Spleen (tissue), 11 donors: ENCODE measurements at regions not wholly inside any gene's neighbourhood (a gene's known extent, or its start where the extent isn't known, plus 50 kb on each side); places are given as distances from the start of the nearest gene placed in this dataset.

Source experiments
- DNase-seq: peaks from one replicate; pipeline ENCODE4 v3.0.0-alpha.2; 2020
- H3K27ac ChIP-seq, 8 donors: fragments of 200-600 bp; sonication (generic) in 7 of 8; 1 replicate in 4 of 8; 2 replicates in 4 of 8; pipeline versions ENCODE4 v1.5.0 to v1.8.0; 2016 to 2021; ENCODE audit warnings: inconsistent platforms in 4 of 8, mild to moderate bottlenecking in 4 of 8, moderate library complexity in 1 of 8
- H3K27me3 ChIP-seq, 7 donors: fragments of 200-600 bp; sonication (generic) in 6 of 7; replicated peaks in 1 of 7; 1 replicate in 4 of 7; 2 replicates in 3 of 7; pipeline versions ENCODE4 v1.5.0 to v1.8.0; 2016 to 2021; ENCODE audit warnings: inconsistent platforms in 3 of 7, mild to moderate bottlenecking in 1 of 7
- H3K36me3 ChIP-seq, 6 donors: fragments of 200-600 bp; sonication (generic) in 5 of 6; 1 replicate in 4 of 6; 2 replicates in 2 of 6; pipeline versions ENCODE4 v1.5.0 to v1.8.0; 2016 to 2021; ENCODE audit warnings: inconsistent platforms in 2 of 6
- H3K4me1 ChIP-seq, 6 donors: fragments of 200-600 bp; sonication (generic) in 5 of 6; 1 replicate in 3 of 6; 2 replicates in 3 of 6; pipeline versions ENCODE4 v1.5.0 to v1.8.0; 2016 to 2021; ENCODE audit warnings: inconsistent platforms in 3 of 6
- H3K4me3 ChIP-seq, 8 donors: fragments of 200-600 bp; sonication (generic) in 7 of 8; 1 replicate in 4 of 8; 2 replicates in 4 of 8; pipeline versions ENCODE4 v1.5.0 to v1.8.0; 2016 to 2021; ENCODE audit warnings: inconsistent platforms in 4 of 8, mild to moderate bottlenecking in 4 of 8, moderate library complexity in 2 of 8
- H3K9me3 ChIP-seq, 8 donors: fragments of 200-600 bp; sonication (generic) in 7 of 8; 1 replicate in 4 of 8; 2 replicates in 4 of 8; pipeline versions ENCODE4 v1.5.0 to v1.8.0; 2016 to 2021; ENCODE audit warnings: inconsistent platforms in 4 of 8
- CTCF ChIP-seq, 11 experiments: fragments of 200-600 bp in 7 of 11; fragments of 450-650 bp in 4 of 11; sonication (generic) in 4 of 11; IDR thresholded peaks in 8 of 11; conservative IDR thresholded peaks in 3 of 11; 1 replicate in 7 of 11; 2 replicates in 4 of 11; pipeline versions ENCODE4 v1.4.0 to v1.8.0; 2016 to 2021; ENCODE audit warnings: antibody characterized with exemption in 11 of 11, inconsistent platforms in 4 of 11, mild to moderate bottlenecking in 1 of 11
- POLR2A ChIP-seq, 3 donors: fragments of 450-650 bp; IDR thresholded peaks; one replicate each; pipeline ENCODE4 v1.5.1; 2017; ENCODE audit warnings: antibody characterized with exemption in 3 of 3, mild to moderate bottlenecking in 1 of 3
- POLR2AphosphoS5 ChIP-seq, 3 donors: sonication (generic); formaldehyde crosslinking; IDR thresholded peaks; one replicate each; pipeline ENCODE4 v1.5.1; 2017; ENCODE audit warnings: antibody characterized with exemption in 3 of 3
- WGBS, 5 donors: extraction: QIAGEN DNeasy Blood & Tissue Kit in 3 of 5; methylation state at CpG; one replicate each; pipeline versions ENCODE4 v1.1.5 to v1.1.7; 2013 to 2018; 5-methylcytosine and 5-hydroxymethylcytosine counted together
- intact Hi-C: fragments of 100-400 bp; cut with DNase I; formaldehyde crosslinking; loops from one replicate; pipeline ENCODE4 v1.15.0; 2023; ENCODE audit warnings: low total_unique reads
- donor health status: healthy with polysubstance abuse.
- donor health status: DM: no; HTN: no; CAD: no; lungs with moderate emphysema.
- donor health status: DM: no; HTN: no; CAD: no.
- donor health status: Bipolar disorder and iron deficiency.
- donor health status: healthy.
- donor health status: DM: no; HTN: no; CAD: no.
- donor health status: DM: yes; HTN: yes; CAD: no.

- WGBS, 5 donors, result 15 to 36% (median 18%) methylated on average over 1 of the region's 1 CpG
- Histone ChIP-seq H3K4me1 (no peaks in the 10 kb centered on the region), H3K27me3 (no peaks in the 10 kb centered on the region), H3K9me3 (no peaks in the 10 kb centered on the region), H3K4me3 (no peak overlapping the region), H3K36me3 (no peaks in the 10 kb centered on the region), H3K27ac (no peak overlapping the region)
- DNase-seq, result no peak
- TF ChIP-seq POLR2A (IDR thresholded peaks at IDR 0.05) (no peak), CTCF (IDR thresholded peaks at IDR 0.05 in 8 of 11, conservative IDR thresholded peaks at IDR 0.05 in 3 of 11) (peak in 3 of 11 experiments; percentile 16 to 44 (median 20))
- intact Hi-C loops, result loop anchor here (5.0 kb wide), 1 partner anchor 550 kb away; no protein-coding TSS in a partner anchor
These were observed 519.5 kb downstream of the FGF13 start for GRCh38 chrX:138191998-138192397.

DNA sequence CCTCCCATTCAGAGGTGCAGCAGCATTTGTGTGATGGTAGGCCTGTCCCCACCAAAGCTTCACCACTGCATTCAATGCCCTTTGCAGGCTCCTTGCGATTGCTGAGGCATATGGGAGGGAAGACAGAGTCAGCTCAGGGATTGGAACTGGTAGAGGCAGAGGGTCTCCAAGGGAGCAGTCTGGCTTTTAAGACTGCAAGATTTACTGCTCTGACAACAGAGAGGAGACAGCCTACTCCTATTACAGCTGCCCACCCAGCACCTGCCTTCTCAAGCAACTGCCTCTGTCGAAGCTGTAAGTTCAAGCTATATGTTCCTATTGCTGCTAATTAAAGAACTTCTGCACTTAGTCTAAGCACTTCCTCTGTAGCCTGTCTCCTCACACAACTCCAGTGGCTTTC lies 481.8 kb downstream of the FGF13 start:
- DNase-seq, result no peak
- 62 to 83% (median 73%) methylated on average over 2 of the region's 2 CpGs; no CpG with 5 or more reads in 1 of the 5 donors for WGBS, 5 donors
- Histone ChIP-seq H3K27me3 (no peaks in the 10 kb centered on the region), H3K36me3 (no peaks in the 10 kb centered on the region), H3K4me1 (no peaks in the 10 kb centered on the region), H3K9me3 (peaks cover 0 to 3% (median 0%) of the 10 kb centered on the region in 8 donors), H3K27ac (no peak overlapping the region), H3K4me3 (no peak overlapping the region)
- TF ChIP-seq POLR2A (IDR thresholded peaks at IDR 0.05) (no peak), POLR2AphosphoS5 (IDR thresholded peaks at IDR 0.05) (no peak), CTCF (IDR thresholded peaks at IDR 0.05 in 8 of 11, conservative IDR thresholded peaks at IDR 0.05 in 3 of 11) (no peak)
- intact Hi-C loops, result no loop called here

DNA sequence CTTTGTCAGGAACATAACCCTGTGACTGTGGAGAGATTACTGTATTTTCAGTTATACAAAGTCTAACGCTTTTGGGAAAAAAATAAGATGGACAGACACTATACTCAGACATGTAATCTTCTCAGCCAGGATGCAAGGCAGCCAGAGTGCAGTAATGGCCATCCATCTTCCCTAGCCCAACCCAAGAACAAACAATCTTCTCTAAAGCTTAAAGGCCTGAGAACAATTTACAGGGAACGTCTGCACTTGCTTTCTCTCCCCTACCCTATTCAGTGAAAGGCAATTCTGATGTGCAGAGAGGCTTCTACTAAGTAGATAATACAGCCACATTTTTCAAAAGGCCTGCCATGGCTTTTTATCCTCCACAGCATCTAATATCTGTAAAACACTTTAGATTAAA lies 471.3 kb downstream of the FGF13 start:
- WGBS, 5 donors, result 46 to 80% (median 59%) methylated on average over 2 of the region's 2 CpGs
- no peaks in the 10 kb centered on the region for H3K27me3 ChIP-seq
- intact Hi-C loops, result no loop called here
- no peaks in the 10 kb centered on the region for H3K9me3 ChIP-seq
- no peaks in the 10 kb centered on the region for H3K4me1 ChIP-seq
- no peaks in the 10 kb centered on the region for H3K36me3 ChIP-seq
- TF ChIP-seq CTCF (IDR thresholded peaks at IDR 0.05 in 8 of 11, conservative IDR thresholded peaks at IDR 0.05 in 3 of 11) (no peak), POLR2A (IDR thresholded peaks at IDR 0.05) (no peak), POLR2AphosphoS5 (IDR thresholded peaks at IDR 0.05) (no peak)
- H3K4me3 ChIP-seq, result no peak overlapping the region
- H3K27ac ChIP-seq, result no peak overlapping the region
- DNase-seq, result no peak

- DNase-seq, result no peak
- 87 to 93% (median 89%) methylated on average over 3 of the region's 3 CpGs for WGBS, 5 donors
- Histone ChIP-seq H3K9me3 (no peaks in the 10 kb centered on the region), H3K27me3 (no peaks in the 10 kb centered on the region), H3K4me1 (no peaks in the 10 kb centered on the region), H3K27ac (no peak overlapping the region), H3K36me3 (no peaks in the 10 kb centered on the region), H3K4me3 (no peak overlapping the region)
- TF ChIP-seq POLR2A (IDR thresholded peaks at IDR 0.05) (no peak), CTCF (IDR thresholded peaks at IDR 0.05 in 8 of 11, conservative IDR thresholded peaks at IDR 0.05 in 3 of 11) (no peak), POLR2AphosphoS5 (IDR thresholded peaks at IDR 0.05) (no peak)
- intact Hi-C loops, result no loop called here
These were observed 457.5 kb downstream of the FGF13 start for GRCh38 chrX:138254001-138254400.
